Renal cortical epithelial cell (primary cell): ENCODE measurements at regions not wholly inside any gene's neighbourhood (a gene's known extent, or its start where the extent isn't known, plus 50 kb on each side); places are given as distances from the start of the nearest gene placed in this dataset.

Source experiments
- DNase-seq: peaks from one replicate; pipeline ENCODE4 v3.0.0-alpha.2; 2011; ENCODE audit warnings: low read depth

GRCh38 chr10:110436554-110437350 is 61.0 kb upstream of the DUSP5 start:
- DNase-seq, result no peak

DNA sequence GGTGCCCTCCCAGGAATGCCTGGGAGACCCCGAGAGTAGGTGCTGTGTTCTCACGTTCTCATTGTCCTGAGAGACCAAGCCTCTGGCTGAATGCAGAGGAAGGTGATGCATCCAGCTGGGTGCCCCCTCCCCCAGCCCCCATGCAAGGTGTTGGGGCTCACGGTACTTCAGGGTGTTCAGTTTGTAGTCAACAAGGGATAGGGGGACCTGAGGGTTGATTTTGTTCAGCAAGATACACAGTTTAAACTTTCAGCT is 60.4 kb upstream of the DUSP5 start:
- no peak for DNase-seq

DNA sequence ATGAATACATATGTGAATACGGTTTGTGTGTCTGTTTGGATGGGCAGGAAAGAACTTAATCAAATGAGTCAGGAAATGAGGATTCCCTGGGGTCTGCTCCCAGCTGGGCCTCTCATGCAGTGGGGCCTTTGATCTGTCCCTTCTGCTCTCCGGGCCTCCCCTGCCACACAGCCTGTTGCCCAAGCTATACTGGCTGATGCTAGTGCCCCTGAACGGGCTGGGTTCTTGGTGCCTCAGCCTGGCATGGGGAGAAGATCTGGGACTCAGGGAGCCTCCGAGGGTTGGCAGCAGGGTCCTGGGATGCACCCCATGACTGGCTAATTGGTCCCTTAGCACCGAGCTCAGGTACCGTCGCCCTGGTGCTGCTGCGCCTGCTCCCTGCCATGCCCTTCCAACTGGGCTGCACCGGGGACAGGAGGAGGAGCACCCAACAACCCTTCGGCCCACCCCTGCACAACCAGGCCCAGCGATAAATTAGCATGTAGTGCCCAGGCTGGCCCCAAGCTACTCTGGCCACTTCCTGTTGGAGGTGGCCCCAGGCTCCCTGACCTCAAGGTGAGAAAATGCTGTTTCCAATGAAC is 59.9 kb upstream of the DUSP5 start:
- no peak for DNase-seq

- DNase-seq, result no peak
Observed at GRCh38 chr10:110442746-110443145, 55.0 kb upstream of the DUSP5 start.

DNA sequence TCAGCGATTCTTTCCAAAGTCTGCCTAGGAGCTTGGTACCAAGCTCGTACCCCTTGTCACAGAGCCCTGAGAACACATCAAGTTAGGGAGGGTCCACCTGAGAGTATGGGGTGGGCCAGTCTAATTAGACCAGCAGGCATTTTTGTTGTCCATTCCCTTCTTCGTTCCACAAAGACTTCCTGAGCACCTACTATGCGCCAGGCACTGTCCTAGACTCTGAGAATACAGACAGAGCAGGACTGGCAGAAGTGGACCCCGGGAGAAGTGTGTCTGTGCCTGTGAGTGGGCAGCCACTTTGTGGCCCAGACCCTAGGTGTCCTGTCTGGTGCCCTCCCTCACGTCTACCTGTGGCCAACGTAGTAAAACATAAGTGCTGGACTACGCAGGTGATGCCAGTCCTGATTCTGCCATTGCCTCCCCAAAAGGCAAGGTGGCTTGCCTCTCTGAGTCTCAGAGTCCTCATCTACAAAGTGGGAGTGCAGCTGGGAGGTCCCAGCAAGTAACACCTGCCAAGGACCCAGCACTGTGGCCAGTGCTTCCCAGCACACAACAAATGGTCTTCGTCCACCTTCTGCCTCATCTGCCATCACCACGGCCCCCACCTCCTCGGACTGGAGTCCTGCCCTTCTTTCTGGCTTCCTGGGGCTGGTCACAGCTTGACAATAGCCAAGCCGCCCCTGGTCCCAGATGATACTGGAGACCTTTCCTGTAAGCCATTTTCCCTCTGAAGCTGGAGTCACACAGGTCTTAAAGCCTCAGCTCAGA is 54.3 kb upstream of the DUSP5 start:
- no peak for DNase-seq

GRCh38 chr10:110444004-110444337 is 53.7 kb upstream of the DUSP5 start:
- no peak for DNase-seq

- no peak for DNase-seq
Observed at GRCh38 chr10:110445871-110446270, 51.8 kb upstream of the DUSP5 start.

GRCh38 chr10:110446277-110446676 is 51.4 kb upstream of the DUSP5 start:
- no peak for DNase-seq

- peak; percentile 76 for DNase-seq
Observed at GRCh38 chr10:110446954-110447608, 50.6 kb upstream of the DUSP5 start.

- DNase-seq, result no peak
Observed at GRCh38 chr10:110447886-110448285, 49.8 kb upstream of the DUSP5 start.
